Neural progenitor cell (in vitro differentiated cells): ENCODE measurements at regions not wholly inside any gene's neighbourhood (a gene's known extent, or its start where the extent isn't known, plus 50 kb on each side); places are given as distances from the start of the nearest gene placed in this dataset.

Experiments
- EZH2 ChIP-seq: fragments of 200-600 bp; sonication (generic); IDR thresholded peaks from 2 replicates; pipeline ENCODE4 v1.6.1; 2017; ENCODE audit warnings: antibody characterized with exemption, mild to moderate bottlenecking, moderate library complexity
- EZH2phosphoT487 ChIP-seq: fragments of 200-600 bp; sonication (generic); IDR thresholded peaks from 2 replicates; pipeline ENCODE4 v1.6.1; 2017; ENCODE audit warnings: antibody characterized with exemption
- TF ChIP-seq, protein P1 (sequence below): fragments of 200-600 bp; sonication (generic); IDR thresholded peaks from 2 replicates; pipeline ENCODE4 v1.5.1; 2017; ENCODE audit warnings: antibody characterized with exemption, mild to moderate bottlenecking

DNA sequence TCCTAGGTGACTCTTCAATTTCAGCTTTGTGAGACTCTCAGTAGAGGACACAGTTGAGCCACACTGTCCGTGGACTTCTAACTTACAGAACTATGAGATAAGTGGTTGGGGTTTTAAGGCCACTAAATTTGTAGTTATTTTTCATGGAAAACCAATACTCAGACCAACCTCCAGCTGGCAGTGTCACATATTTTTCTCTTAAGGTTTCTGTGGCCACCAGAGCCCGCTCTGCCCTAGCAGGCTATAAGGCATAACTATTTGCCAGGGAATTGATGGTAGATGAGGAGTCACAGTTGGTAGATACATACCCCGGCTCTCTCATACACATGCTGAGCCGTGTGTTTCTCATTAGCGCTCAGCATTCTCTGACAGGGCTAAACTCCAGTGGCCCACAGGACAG, 336.8 kb upstream of the MON1B start:
- TF ChIP-seq, protein P1, sequence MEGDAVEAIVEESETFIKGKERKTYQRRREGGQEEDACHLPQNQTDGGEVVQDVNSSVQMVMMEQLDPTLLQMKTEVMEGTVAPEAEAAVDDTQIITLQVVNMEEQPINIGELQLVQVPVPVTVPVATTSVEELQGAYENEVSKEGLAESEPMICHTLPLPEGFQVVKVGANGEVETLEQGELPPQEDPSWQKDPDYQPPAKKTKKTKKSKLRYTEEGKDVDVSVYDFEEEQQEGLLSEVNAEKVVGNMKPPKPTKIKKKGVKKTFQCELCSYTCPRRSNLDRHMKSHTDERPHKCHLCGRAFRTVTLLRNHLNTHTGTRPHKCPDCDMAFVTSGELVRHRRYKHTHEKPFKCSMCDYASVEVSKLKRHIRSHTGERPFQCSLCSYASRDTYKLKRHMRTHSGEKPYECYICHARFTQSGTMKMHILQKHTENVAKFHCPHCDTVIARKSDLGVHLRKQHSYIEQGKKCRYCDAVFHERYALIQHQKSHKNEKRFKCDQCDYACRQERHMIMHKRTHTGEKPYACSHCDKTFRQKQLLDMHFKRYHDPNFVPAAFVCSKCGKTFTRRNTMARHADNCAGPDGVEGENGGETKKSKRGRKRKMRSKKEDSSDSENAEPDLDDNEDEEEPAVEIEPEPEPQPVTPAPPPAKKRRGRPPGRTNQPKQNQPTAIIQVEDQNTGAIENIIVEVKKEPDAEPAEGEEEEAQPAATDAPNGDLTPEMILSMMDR: peak; percentile 24
- TF ChIP-seq EZH2 (no peak), EZH2phosphoT487 (no peak)
